CD4-positive, alpha-beta T cell treated with Interleukin-6 at 100 ng/mL for 8 hours (primary cell): ENCODE measurements at regions not wholly inside any gene's neighbourhood (a gene's known extent, or its start where the extent isn't known, plus 50 kb on each side); places are given as distances from the start of the nearest gene placed in this dataset.

Experiments used
- DNase-seq: peaks from one replicate; pipeline ENCODE4 v3.0.0-alpha.2; 2020; ENCODE audit warnings: mixed read lengths, low spot score

GRCh38 chr17:68812876-68813584, 142.2 kb downstream of the ABCA8 start:
- DNase-seq: no peak

GRCh38 chr17:68809148-68809547, 146.0 kb downstream of the ABCA8 start:
- DNase-seq: no peak

GRCh38 chr17:68807998-68808772, 147.0 kb downstream of the ABCA8 start:
- no peak for DNase-seq

GRCh38 chr17:68805609-68806008, 149.6 kb downstream of the ABCA8 start:
- DNase-seq: no peak

GRCh38 chr17:68804777-68805520, 150.2 kb downstream of the ABCA8 start:
- DNase-seq: no peak

- DNase-seq: no peak
Measured at GRCh38 chr17:68803164-68803929, 151.8 kb downstream of the ABCA8 start.

GRCh38 chr17:68801335-68802247, 153.6 kb downstream of the ABCA8 start:
- no peak for DNase-seq

GRCh38 chr17:68800751-68801150, 154.4 kb downstream of the ABCA8 start:
- DNase-seq: no peak

GRCh38 chr17:68794636-68795434, 160.4 kb downstream of the ABCA8 start:
- DNase-seq: no peak

GRCh38 chr17:68792873-68793272, 162.3 kb downstream of the ABCA8 start:
- no peak for DNase-seq

- no peak for DNase-seq
Measured at GRCh38 chr17:68792042-68792685, 163.0 kb downstream of the ABCA8 start.

GRCh38 chr17:68790931-68791330, 164.3 kb downstream of the ABCA8 start:
- no peak for DNase-seq

- no peak for DNase-seq
Measured at GRCh38 chr17:68790492-68790891, 164.7 kb downstream of the ABCA8 start.

- DNase-seq: no peak
Measured at GRCh38 chr17:68789203-68789962, 165.8 kb downstream of the ABCA8 start.

- no peak for DNase-seq
Measured at GRCh38 chr17:68785565-68786486, 169.4 kb downstream of the ABCA8 start.

GRCh38 chr17:68784431-68784830, 170.8 kb downstream of the ABCA8 start:
- DNase-seq: no peak

GRCh38 chr17:68783861-68784260, 171.3 kb downstream of the ABCA8 start:
- no peak for DNase-seq

- DNase-seq: no peak
Measured at GRCh38 chr17:68782789-68783188, 172.4 kb downstream of the ABCA8 start.
